IPS DF 6.9 (cell line): ENCODE measurements at regions not wholly inside any gene's neighbourhood (a gene's known extent, or its start where the extent isn't known, plus 50 kb on each side); places are given as distances from the start of the nearest gene placed in this dataset.

ENCODE experiments used
- DNase-seq: peaks from one replicate; pipeline ENCODE4 v3.0.0-alpha.2; 2013; ENCODE audit warnings: low read depth, low spot score
- H3K27ac ChIP-seq: one replicate; pipeline ENCODE4 v1.5.1; 2013; ENCODE audit warnings: low read length, control low read depth
- H3K27me3 ChIP-seq: 2 replicates; pipeline ENCODE4 v1.6.1; 2013; ENCODE audit warnings: mild to moderate bottlenecking, low read length; ENCODE audit not compliant: control insufficient read depth, insufficient read depth
- H3K36me3 ChIP-seq: 2 replicates; pipeline ENCODE4 v1.6.1; 2013; ENCODE audit warnings: low read length; ENCODE audit not compliant: control insufficient read depth, insufficient read depth
- H3K4me1 ChIP-seq: 2 replicates; pipeline ENCODE4 v1.6.1; 2013; ENCODE audit warnings: low read length; ENCODE audit not compliant: control insufficient read depth, insufficient read depth
- H3K4me3 ChIP-seq: 2 replicates; pipeline ENCODE4 v1.5.1; 2013; ENCODE audit warnings: mild to moderate bottlenecking, low read length
- H3K9me3 ChIP-seq: 2 replicates; pipeline ENCODE4 v1.6.1; 2013; ENCODE audit warnings: low read length, inconsistent platforms; ENCODE audit not compliant: control insufficient read depth, insufficient read depth
- WGBS: extraction: QIAGEN DNeasy Blood & Tissue Kit; methylation state at CpG from one replicate; pipeline ENCODE4 v1.1.7; 2013; ENCODE audit warnings: mixed read lengths, missing lambda C conversion rate; ENCODE audit not compliant: insufficient read length, insufficient coverage; 5-methylcytosine and 5-hydroxymethylcytosine counted together

- Histone ChIP-seq H3K4me3 (no peak overlapping the region), H3K9me3 (no peaks in the 10 kb centered on the region), H3K27me3 (no peaks in the 10 kb centered on the region), H3K27ac (no peak overlapping the region), H3K4me1 (no peaks in the 10 kb centered on the region), H3K36me3 (no peaks in the 10 kb centered on the region)
- no peak for DNase-seq
- WGBS: no CpG with 5 or more reads among the region's 1 CpG
Observed at GRCh38 chrX:10974920-10975319, 136.2 kb upstream of the HCCS start.

- Histone ChIP-seq H3K4me3 (no peak overlapping the region), H3K9me3 (no peaks in the 10 kb centered on the region), H3K27ac (no peak overlapping the region), H3K27me3 (no peaks in the 10 kb centered on the region), H3K36me3 (no peaks in the 10 kb centered on the region), H3K4me1 (no peaks in the 10 kb centered on the region)
- no CpG with 5 or more reads among the region's 1 CpG for WGBS
- no peak for DNase-seq
Observed at GRCh38 chrX:10979956-10980355, 131.2 kb upstream of the HCCS start.

- Histone ChIP-seq H3K27ac (no peak overlapping the region), H3K4me3 (no peak overlapping the region), H3K27me3 (no peaks in the 10 kb centered on the region), H3K4me1 (no peaks in the 10 kb centered on the region), H3K36me3 (no peaks in the 10 kb centered on the region), H3K9me3 (no peaks in the 10 kb centered on the region)
- no CpG with 5 or more reads among the region's 3 CpGs for WGBS
- DNase-seq: no peak
Observed at GRCh38 chrX:10981506-10981905, 129.6 kb upstream of the HCCS start.

- DNase-seq: no peak
- Histone ChIP-seq H3K27ac (no peak overlapping the region), H3K4me3 (no peak overlapping the region), H3K9me3 (no peaks in the 10 kb centered on the region), H3K27me3 (no peaks in the 10 kb centered on the region), H3K4me1 (no peaks in the 10 kb centered on the region), H3K36me3 (no peaks in the 10 kb centered on the region)
- no CpG with 5 or more reads among the region's 4 CpGs for WGBS
Observed at GRCh38 chrX:10983526-10983925, 127.6 kb upstream of the HCCS start.

- H3K36me3 ChIP-seq: no peaks in the 10 kb centered on the region
- no CpG with 5 or more reads among the region's 1 CpG for WGBS
- no peaks in the 10 kb centered on the region for H3K27me3 ChIP-seq
- no peaks in the 10 kb centered on the region for H3K9me3 ChIP-seq
- H3K4me3 ChIP-seq: no peak overlapping the region
- no peak for DNase-seq
- H3K27ac ChIP-seq: no peak overlapping the region
- no peaks in the 10 kb centered on the region for H3K4me1 ChIP-seq
Observed at GRCh38 chrX:10984213-10984612, 126.9 kb upstream of the HCCS start.

- no peak overlapping the region for H3K27ac ChIP-seq
- no peak for DNase-seq
- no peaks in the 10 kb centered on the region for H3K4me1 ChIP-seq
- WGBS: no CpG with 5 or more reads among the region's 2 CpGs
- H3K36me3 ChIP-seq: no peaks in the 10 kb centered on the region
- no peak overlapping the region for H3K4me3 ChIP-seq
- no peaks in the 10 kb centered on the region for H3K27me3 ChIP-seq
- no peaks in the 10 kb centered on the region for H3K9me3 ChIP-seq
Observed at GRCh38 chrX:10986616-10987015, 124.5 kb upstream of the HCCS start.

GRCh38 chrX:10988653-10989052 lies 122.5 kb upstream of the HCCS start:
- no peaks in the 10 kb centered on the region for H3K9me3 ChIP-seq
- no peak for DNase-seq
- no peaks in the 10 kb centered on the region for H3K4me1 ChIP-seq
- H3K27ac ChIP-seq: no peak overlapping the region
- H3K27me3 ChIP-seq: no peaks in the 10 kb centered on the region
- no peaks in the 10 kb centered on the region for H3K36me3 ChIP-seq
- H3K4me3 ChIP-seq: no peak overlapping the region
- no CpG with 5 or more reads among the region's 4 CpGs for WGBS

GRCh38 chrX:10989386-10989785 lies 121.7 kb upstream of the HCCS start:
- Histone ChIP-seq H3K36me3 (no peaks in the 10 kb centered on the region), H3K27ac (no peak overlapping the region), H3K4me1 (no peaks in the 10 kb centered on the region), H3K27me3 (no peaks in the 10 kb centered on the region), H3K4me3 (no peak overlapping the region), H3K9me3 (no peaks in the 10 kb centered on the region)
- DNase-seq: no peak
- WGBS: no CpG with 5 or more reads among the region's 3 CpGs

- no peaks in the 10 kb centered on the region for H3K27me3 ChIP-seq
- no peaks in the 10 kb centered on the region for H3K4me1 ChIP-seq
- H3K4me3 ChIP-seq: no peak overlapping the region
- no peaks in the 10 kb centered on the region for H3K9me3 ChIP-seq
- no peak overlapping the region for H3K27ac ChIP-seq
- H3K36me3 ChIP-seq: no peaks in the 10 kb centered on the region
- no peak for DNase-seq
- WGBS: no CpG with 5 or more reads among the region's 3 CpGs
Observed at GRCh38 chrX:10990418-10990817, 120.7 kb upstream of the HCCS start.

GRCh38 chrX:10990976-10991375 lies 120.2 kb upstream of the HCCS start:
- H3K27me3 ChIP-seq: no peaks in the 10 kb centered on the region
- no peaks in the 10 kb centered on the region for H3K36me3 ChIP-seq
- no peak overlapping the region for H3K27ac ChIP-seq
- H3K4me3 ChIP-seq: no peak overlapping the region
- H3K4me1 ChIP-seq: no peaks in the 10 kb centered on the region
- no peaks in the 10 kb centered on the region for H3K9me3 ChIP-seq
- no CpG with 5 or more reads among the region's 4 CpGs for WGBS
- DNase-seq: no peak

GRCh38 chrX:10992110-10992509 lies 119.0 kb upstream of the HCCS start:
- no peaks in the 10 kb centered on the region for H3K27me3 ChIP-seq
- no CpG with 5 or more reads among the region's 1 CpG for WGBS
- DNase-seq: no peak
- no peaks in the 10 kb centered on the region for H3K36me3 ChIP-seq
- H3K27ac ChIP-seq: no peak overlapping the region
- no peaks in the 10 kb centered on the region for H3K9me3 ChIP-seq
- H3K4me3 ChIP-seq: no peak overlapping the region
- no peaks in the 10 kb centered on the region for H3K4me1 ChIP-seq
